Lower leg skin (tissue), 3 donors: ENCODE measurements at regions not wholly inside any gene's neighbourhood (a gene's known extent, or its start where the extent isn't known, plus 50 kb on each side); places are given as distances from the start of the nearest gene placed in this dataset.

Source experiments
- POLR2A ChIP-seq, 2 donors: fragments of 450-650 bp; IDR thresholded peaks; one replicate each; pipeline ENCODE4 v1.6.1; 2016 to 2017; ENCODE audit warnings: antibody characterized with exemption in 2 of 2, mild to moderate bottlenecking in 1 of 2, moderate library complexity in 1 of 2
- TF ChIP-seq, protein P1 (sequence below), 3 donors: fragments of 450-650 bp; IDR thresholded peaks; one replicate each; pipeline ENCODE4 v1.5.1; 2016; ENCODE audit warnings: antibody characterized with exemption in 3 of 3, mild to moderate bottlenecking in 3 of 3, moderate library complexity in 2 of 3

DNA sequence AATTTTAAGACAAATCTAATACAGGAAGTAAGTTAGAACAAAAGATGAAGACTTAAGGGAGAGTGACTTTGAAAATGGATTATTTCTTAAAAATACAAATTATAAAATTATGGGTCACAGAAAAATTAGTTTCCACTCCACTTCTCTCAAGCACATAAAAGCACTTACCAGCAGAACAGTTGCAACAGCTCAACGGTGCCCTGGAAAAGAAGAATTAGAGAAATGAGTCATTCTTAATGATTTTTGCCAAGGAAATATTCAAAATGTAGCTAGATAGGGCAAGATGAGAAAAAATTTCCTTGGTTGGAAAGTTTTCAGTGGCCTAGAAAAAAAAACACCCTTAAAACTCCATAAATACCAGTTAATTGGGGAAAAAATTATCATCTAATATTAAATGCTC lies 2185.6 kb upstream of the CELF4 start:
- TF ChIP-seq, protein P1, sequence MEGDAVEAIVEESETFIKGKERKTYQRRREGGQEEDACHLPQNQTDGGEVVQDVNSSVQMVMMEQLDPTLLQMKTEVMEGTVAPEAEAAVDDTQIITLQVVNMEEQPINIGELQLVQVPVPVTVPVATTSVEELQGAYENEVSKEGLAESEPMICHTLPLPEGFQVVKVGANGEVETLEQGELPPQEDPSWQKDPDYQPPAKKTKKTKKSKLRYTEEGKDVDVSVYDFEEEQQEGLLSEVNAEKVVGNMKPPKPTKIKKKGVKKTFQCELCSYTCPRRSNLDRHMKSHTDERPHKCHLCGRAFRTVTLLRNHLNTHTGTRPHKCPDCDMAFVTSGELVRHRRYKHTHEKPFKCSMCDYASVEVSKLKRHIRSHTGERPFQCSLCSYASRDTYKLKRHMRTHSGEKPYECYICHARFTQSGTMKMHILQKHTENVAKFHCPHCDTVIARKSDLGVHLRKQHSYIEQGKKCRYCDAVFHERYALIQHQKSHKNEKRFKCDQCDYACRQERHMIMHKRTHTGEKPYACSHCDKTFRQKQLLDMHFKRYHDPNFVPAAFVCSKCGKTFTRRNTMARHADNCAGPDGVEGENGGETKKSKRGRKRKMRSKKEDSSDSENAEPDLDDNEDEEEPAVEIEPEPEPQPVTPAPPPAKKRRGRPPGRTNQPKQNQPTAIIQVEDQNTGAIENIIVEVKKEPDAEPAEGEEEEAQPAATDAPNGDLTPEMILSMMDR (IDR thresholded peaks at IDR 0.05): no peak
- no peak for TF ChIP-seq POLR2A (IDR thresholded peaks at IDR 0.05)
